NCI-H345 treated with DMSO at 0.1 percent for 48 hours (cell line): ENCODE measurements at regions not wholly inside any gene's neighbourhood (a gene's known extent, or its start where the extent isn't known, plus 50 kb on each side); places are given as distances from the start of the nearest gene placed in this dataset.
"Not testable (repeated sequence)": the region's sequence is repeated elsewhere in the genome, so short reads cannot be mapped to it uniquely, and the experiment has no call there.

Experiments
- DNase-seq: peaks from one replicate; lab custom pipeline; 2025; ENCODE audit not compliant: unreplicated experiment; lab: John Stamatoyannopoulos, UW

- no peak for DNase-seq
Measured at GRCh38 chr12:74076918-74077317, 460.7 kb upstream of the ATXN7L3B start.

DNA sequence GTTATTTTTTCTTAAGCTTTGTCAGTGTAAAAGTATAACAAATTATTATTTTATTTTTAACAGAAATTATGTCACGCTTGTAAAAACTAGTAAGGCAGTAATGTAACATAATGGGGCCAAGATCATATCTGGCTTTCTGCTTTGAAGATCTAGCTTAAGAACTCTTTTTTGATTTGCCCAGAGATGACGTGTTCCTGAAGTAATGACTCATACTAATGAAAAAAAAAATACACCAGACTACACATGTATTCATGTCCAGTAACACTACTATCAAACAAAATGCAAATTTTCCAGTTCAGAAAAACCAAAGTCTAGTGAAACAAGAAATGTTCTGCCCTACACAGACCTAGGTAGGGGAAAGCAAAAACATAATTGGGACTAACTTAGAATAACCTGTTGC is 432.2 kb upstream of the ATXN7L3B start:
- DNase-seq, result no peak

GRCh38 chr12:74108729-74109128 is 428.9 kb upstream of the ATXN7L3B start:
- no peak for DNase-seq

DNA sequence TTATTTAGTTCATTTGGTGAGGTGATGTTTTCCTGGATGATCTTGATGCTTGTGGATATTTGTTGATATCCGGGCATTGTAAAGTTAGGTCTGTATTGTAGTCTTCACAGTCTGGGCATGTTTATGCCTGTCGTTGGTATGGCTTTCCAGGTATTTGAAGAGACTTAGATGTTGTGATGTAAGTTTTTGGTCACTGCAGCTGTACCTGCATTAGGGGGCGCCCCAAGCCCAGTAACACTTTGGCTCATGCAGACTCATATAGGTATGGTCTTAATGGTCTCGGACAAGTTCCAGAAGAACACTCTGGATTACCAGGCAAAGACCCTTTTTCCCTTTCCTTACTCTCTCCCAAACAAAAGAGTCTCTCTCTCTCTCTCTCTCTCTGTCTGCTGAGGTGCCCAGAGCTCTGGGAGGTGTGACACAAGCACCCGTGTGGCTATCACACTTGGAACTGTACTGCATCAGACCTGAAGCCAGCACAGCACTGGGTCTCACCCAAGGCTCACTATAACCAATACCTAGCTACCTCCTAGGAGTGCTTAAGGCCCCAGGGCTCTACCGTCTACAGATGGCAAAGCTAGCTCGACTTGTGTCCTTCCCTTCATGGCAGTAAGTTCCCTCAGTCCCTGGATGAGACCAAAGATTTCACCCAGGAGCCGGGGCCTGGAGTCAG is 425.8 kb upstream of the ATXN7L3B start:
- no peak for DNase-seq

DNA sequence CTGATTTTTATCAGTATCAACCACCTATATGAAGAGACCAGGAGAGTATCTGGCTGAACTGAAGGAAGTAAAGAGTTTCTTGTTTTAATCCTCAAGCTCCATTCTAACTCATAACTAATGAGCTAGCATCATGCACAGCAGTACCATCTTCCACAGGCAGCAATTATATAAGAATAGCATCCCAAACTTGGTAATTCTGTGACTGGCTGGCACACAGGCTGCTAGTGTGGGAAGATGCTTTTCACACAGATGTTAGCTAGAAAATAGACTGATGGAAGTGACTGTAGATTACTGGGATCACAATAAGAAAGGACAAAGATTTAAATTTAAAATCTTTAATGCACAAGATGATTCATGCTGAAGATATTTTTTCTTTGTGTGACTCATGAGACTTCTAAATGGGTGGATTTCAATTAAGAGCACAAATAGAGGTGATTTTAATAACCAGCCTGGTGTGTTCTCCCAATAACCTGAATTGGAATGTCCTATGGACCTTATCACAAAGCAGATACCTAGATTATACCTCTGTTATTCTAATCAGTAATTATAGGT is 417.7 kb upstream of the ATXN7L3B start:
- no peak for DNase-seq

GRCh38 chr12:74120644-74121043 is 417.0 kb upstream of the ATXN7L3B start:
- DNase-seq, result no peak

GRCh38 chr12:74129702-74130101 is 407.9 kb upstream of the ATXN7L3B start:
- no peak for DNase-seq

GRCh38 chr12:74144396-74144795 is 393.2 kb upstream of the ATXN7L3B start:
- no peak for DNase-seq

DNA sequence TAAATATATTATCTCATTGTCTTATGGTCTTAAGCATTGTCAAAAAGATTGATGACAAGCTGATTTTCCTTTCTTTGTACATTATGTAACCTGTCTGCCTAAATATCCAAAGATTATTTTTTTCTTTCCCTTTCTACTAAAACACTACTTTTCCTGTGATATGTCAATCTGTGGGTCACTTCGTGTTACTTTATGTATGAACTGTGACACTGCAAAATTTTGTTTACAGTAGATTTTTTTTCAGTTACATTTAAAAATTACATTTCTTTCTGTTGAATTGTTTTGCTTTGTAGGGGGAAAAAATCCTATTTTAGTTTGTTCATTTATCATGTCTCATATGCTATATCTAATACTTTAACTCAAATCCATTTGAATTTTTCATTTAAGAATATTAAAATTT is 392.3 kb upstream of the ATXN7L3B start:
- DNase-seq, result no peak

GRCh38 chr12:74148849-74149248 is 388.8 kb upstream of the ATXN7L3B start:
- DNase-seq, result no peak

DNA sequence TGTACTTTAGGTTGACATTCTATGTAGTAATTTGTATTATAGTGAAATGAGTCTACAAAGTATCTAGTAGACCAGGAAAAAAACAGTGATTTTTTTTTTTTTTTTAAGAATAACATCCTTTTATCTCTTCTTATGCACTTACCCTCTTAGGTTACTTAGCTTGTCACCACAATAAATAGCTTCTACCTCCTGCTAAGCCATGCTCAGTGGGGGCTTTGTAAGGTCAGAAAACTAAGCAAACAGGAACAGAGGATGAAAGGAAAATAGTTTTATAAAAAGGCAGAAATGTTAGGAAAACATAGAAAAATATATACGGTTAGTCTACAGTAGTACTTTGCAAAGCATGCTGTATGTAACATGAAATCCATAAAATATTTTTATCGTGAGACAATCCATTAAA is 385.3 kb upstream of the ATXN7L3B start:
- DNase-seq, result no peak

- DNase-seq, result no peak
Measured at GRCh38 chr12:74166096-74166495, 371.5 kb upstream of the ATXN7L3B start.

- DNase-seq, result no peak
Measured at GRCh38 chr12:74169607-74170006, 368.0 kb upstream of the ATXN7L3B start.

GRCh38 chr12:74170645-74171477 is 366.8 kb upstream of the ATXN7L3B start:
- DNase-seq, result no peak

DNA sequence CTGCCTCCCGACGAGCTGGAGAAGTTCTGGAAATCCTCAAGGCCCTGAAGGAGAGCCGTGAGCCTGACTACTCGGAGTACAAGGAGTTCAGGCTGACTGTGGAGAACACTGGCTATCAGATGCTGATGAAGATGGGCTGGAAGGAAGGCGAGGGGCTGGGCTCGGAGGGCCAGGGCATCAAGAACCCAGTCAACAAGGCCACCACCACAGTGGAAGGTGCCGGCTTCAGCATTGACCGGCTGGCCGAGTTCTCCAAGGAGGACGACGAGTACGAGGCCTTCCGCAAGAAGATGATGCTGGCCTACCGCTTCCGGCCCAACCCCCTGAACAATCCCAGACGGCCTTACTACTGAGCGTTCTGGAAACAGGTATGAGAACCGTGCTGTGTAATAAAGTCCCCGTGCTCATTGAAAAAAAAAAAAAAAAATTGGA is 366.1 kb upstream of the ATXN7L3B start:
- DNase-seq, result no peak

DNA sequence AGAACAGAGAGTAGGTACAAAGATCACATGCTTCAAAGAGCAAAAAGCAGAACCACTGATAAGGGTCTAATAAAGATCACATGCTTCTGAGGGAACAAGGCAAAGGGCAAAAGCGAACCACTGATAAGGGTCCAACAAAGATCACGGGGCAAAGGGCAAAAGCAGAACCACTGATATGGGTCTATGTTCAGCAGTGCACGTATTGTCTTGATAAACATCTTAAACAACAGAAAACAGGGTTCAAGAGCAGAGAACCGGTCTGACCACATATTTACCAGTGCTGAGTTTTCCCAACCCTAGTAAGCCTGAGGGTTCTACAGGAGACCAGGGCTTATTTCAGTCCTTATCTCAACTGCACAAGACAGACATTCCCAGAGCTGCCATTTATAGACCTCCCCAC is 362.7 kb upstream of the ATXN7L3B start:
- not testable (repeated sequence) for DNase-seq

DNA sequence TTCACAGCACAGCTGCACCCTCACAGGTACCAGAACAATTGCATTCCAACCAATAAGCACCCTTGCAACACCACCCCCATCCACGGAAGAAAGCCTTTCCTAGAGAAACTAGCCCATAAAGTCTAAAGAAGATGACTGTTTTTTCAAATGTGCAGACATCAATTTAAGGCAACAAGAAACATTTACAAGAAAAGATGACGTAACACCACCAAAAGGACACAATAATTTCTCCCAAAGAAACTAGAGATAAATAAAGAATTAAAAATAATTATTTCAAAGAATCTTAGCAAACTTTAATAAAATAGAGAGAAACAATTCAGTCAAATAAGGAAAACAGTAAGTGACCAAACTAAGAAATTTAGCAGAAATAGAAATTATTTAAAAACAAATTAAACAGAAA is 352.3 kb upstream of the ATXN7L3B start:
- DNase-seq, result no peak

GRCh38 chr12:74193191-74193590 is 344.4 kb upstream of the ATXN7L3B start:
- DNase-seq, result no peak

DNA sequence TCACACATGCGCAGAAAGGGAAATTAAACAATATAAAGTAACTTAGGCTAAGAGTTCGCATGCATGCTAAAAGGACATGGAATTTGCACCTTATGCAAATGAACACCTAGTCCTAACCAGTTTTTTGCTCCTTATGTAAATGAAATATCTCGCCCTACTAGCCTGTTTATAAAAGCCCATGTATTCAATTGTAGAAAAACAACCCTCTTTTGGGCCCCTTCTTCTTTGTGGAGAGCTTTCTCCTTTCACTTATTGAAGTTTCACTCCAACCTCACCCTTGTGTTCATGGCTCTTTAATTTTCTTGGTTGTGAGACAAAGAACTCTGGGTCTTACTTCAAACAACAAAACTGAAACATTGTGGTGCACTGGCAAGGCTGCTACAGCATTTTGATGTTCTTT is 333.4 kb upstream of the ATXN7L3B start:
- no peak for DNase-seq

GRCh38 chr12:74227846-74228545 is 309.6 kb upstream of the ATXN7L3B start:
- DNase-seq, result no peak

GRCh38 chr12:74229671-74230070 is 308.0 kb upstream of the ATXN7L3B start:
- DNase-seq, result no peak

DNA sequence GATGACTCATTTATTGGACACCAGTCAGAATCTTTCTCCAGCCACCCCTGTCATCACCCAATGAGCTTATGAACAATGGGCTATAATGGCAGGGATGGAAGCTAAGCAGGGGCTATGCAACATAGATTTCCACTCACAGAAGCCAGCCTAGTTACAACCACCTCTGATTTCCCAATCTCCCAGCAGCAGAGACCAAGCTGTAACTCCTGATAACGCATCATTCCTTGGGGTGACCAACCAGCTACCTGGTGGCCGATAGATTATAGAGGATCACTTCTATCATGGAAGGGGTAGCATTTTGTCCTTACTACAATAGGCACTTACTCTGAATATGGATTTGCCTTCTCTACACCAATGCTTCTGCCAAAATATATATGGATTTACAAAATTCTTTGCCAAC is 302.3 kb upstream of the ATXN7L3B start:
- no peak for DNase-seq
